ENCODE measurements at regions not wholly inside any gene's neighbourhood (a gene's known extent, or its start where the extent isn't known, plus 50 kb on each side); places are given as distances from the start of the nearest gene placed in this dataset.

GRCh38 chr2:60612033-60612432 is 58.6 kb upstream of the BCL11A start:
- no peak for TF ChIP-seq CTCF (conservative IDR thresholded peaks at IDR 0.05 in 1 of 2, IDR thresholded peaks at IDR 0.05 in 1 of 2; ENCODE audit: extremely low read depth in 1 of 2, insufficient read depth in 1 of 2, low read depth in 1 of 2, low read length in 2 of 2)
- TF ChIP-seq EZH2 (IDR thresholded peaks at IDR 0.05; ENCODE audit: borderline replicate concordance, low read length): no peak

All from mammary epithelial cell (primary cell).